Hepatocyte (in vitro differentiated cells): ENCODE measurements at regions not wholly inside any gene's neighbourhood (a gene's known extent, or its start where the extent isn't known, plus 50 kb on each side); places are given as distances from the start of the nearest gene placed in this dataset.

Experiments used
- CTCF ChIP-seq: fragments of 200-600 bp; sonication (generic); IDR thresholded peaks from 2 replicates; pipeline ENCODE4 v1.5.1; 2016; ENCODE audit warnings: antibody characterized with exemption, mild to moderate bottlenecking; ENCODE audit not compliant: poor library complexity
- EZH2 ChIP-seq: fragments of 200-600 bp; sonication (generic); IDR thresholded peaks from 2 replicates; pipeline ENCODE4 v1.6.1; 2016; ENCODE audit warnings: antibody characterized with exemption, mild to moderate bottlenecking, borderline replicate concordance
- EZH2phosphoT487 ChIP-seq: fragments of 200-600 bp; sonication (generic); IDR thresholded peaks from one replicate; pipeline ENCODE4 v1.6.1; 2018; ENCODE audit warnings: antibody characterized with exemption, mild to moderate bottlenecking, low read depth, moderate library complexity; ENCODE audit not compliant: unreplicated experiment, severe bottlenecking

- TF ChIP-seq CTCF (no peak), EZH2 (no peak), EZH2phosphoT487 (no peak)
These were observed 97.8 kb downstream of the TMEM100 start for GRCh38 chr17:55624772-55625433.
